ENCODE measurements at regions not wholly inside any gene's neighbourhood (a gene's known extent, or its start where the extent isn't known, plus 50 kb on each side); places are given as distances from the start of the nearest gene placed in this dataset.

GRCh38 chr2:209191139-209191538 lies 232.7 kb upstream of the MAP2 start:
- no peak for DNase-seq (ENCODE audit: low read depth in 2 of 2)
- H3K4me3 ChIP-seq (replicated peaks in 1 of 2; ENCODE audit: low read depth in 2 of 2, low read length in 2 of 2) = no peak overlapping the region
- TF ChIP-seq, protein P1, sequence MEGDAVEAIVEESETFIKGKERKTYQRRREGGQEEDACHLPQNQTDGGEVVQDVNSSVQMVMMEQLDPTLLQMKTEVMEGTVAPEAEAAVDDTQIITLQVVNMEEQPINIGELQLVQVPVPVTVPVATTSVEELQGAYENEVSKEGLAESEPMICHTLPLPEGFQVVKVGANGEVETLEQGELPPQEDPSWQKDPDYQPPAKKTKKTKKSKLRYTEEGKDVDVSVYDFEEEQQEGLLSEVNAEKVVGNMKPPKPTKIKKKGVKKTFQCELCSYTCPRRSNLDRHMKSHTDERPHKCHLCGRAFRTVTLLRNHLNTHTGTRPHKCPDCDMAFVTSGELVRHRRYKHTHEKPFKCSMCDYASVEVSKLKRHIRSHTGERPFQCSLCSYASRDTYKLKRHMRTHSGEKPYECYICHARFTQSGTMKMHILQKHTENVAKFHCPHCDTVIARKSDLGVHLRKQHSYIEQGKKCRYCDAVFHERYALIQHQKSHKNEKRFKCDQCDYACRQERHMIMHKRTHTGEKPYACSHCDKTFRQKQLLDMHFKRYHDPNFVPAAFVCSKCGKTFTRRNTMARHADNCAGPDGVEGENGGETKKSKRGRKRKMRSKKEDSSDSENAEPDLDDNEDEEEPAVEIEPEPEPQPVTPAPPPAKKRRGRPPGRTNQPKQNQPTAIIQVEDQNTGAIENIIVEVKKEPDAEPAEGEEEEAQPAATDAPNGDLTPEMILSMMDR (IDR thresholded peaks at IDR 0.05; ENCODE audit: low read depth, low read length) = no peak

DNA sequence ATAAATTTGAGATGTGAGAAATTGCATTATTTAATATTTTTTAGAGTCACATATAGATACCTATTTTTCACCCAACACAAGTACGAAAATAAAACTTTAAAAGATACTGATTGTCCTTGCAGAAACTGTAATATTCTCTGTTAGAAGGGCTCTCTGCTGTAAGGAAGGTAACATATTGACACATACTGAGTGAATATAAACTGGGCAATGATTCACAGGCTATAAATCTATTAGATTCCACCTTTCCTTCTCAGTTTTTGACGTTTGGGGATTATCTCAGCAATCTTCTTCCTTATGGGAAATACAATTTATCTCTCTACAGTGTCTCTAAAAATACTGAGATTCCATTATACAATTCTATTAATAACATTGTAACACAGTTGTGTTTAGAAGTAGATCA lies 229.1 kb upstream of the MAP2 start:
- TF ChIP-seq, protein P1 (IDR thresholded peaks at IDR 0.05; ENCODE audit: low read depth, low read length) = no peak
- no peak overlapping the region for H3K4me3 ChIP-seq (replicated peaks in 1 of 2; ENCODE audit: low read depth in 2 of 2, low read length in 2 of 2)
- no peak for DNase-seq (ENCODE audit: low read depth in 2 of 2)

DNA sequence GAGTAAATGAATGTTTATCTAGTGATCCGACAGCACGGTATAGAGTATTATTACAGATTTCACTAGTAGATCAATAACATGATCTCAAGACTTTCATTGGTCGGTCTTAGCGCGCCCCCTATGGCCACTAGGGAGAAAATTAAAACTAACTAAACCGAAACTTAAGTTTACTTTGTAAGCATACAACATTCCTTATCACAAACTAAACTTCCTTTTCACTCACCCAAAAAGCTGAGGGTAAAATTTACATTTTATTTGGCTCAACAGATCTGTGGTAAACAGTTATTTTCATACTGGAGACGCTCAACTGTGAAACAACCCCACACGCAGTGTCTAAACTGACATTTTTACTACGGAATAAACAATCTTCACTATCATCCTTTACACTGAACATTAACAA lies 215.6 kb upstream of the MAP2 start:
- TF ChIP-seq, protein P1 (IDR thresholded peaks at IDR 0.05; ENCODE audit: low read depth, low read length) = peak; percentile 26
- H3K4me3 ChIP-seq (replicated peaks in 1 of 2; ENCODE audit: low read depth in 2 of 2, low read length in 2 of 2) = no peak overlapping the region
- DNase-seq (ENCODE audit: low read depth in 2 of 2) = peak; percentile 7 to 14

DNA sequence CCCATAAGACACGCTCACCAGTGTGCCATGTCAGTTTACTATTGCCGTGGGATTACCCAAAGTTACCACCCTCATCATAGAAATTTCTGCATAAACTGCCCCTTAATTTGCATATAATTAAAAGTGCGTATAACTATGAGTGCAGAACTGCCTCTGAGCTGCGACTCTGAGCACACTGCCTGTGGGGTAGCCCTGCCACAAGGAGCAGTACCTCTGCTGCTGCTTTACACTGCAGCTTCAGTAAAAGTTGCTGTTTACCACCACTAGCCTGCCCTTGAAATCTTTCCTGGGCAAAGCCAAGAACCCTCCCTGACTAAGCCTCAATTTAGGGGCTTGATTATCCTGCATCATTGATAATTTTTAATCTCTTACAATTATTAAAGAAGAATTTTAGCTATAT lies 213.9 kb upstream of the MAP2 start:
- H3K4me3 ChIP-seq (replicated peaks in 1 of 2; ENCODE audit: low read depth in 2 of 2, low read length in 2 of 2) = no peak overlapping the region
- TF ChIP-seq, protein P1 (IDR thresholded peaks at IDR 0.05; ENCODE audit: low read depth, low read length) = no peak
- no peak for DNase-seq (ENCODE audit: low read depth in 2 of 2)

DNA sequence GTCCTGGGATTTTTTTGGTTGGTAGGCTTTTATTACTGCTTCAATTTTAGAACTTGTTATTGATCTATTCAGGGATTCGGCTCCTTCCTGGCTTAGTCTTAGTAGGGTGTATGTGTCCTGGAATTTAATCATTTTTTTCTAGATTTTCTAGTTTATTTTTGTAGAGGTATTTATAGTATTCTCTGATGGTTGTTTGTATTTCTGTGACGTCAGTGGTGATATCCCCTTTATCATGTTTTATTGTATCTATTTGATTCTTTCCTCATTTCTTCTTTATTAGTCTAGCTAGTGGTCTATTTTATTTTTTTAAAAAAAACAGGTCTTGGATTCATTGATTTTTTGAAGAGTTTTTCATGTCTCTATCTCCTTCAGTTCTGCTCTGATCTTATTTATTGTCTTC lies 193.3 kb upstream of the MAP2 start:
- H3K4me3 ChIP-seq (replicated peaks in 1 of 2; ENCODE audit: low read depth in 2 of 2, low read length in 2 of 2) = no peak overlapping the region
- TF ChIP-seq, protein P1 (IDR thresholded peaks at IDR 0.05; ENCODE audit: low read depth, low read length) = no peak
- DNase-seq (ENCODE audit: low read depth in 2 of 2) = no peak

DNA sequence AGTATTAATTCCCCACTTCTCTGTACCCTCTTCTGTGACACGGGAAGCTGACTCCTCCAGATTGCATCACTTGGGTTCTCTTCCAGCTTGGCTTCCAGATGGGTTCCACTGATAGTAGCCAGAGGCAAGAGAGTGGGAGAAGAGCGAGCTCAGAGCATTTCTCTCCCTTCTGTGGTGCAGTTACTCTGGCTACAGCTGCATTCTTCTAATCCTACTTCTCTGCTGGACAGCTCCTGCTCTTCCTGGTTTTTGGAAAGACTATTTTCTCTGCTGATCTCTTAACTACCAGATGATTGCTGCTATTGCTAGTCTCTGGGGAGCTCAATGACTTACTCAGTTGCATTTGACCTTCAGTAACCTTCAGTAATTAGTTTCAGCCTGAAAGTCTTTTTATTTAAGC lies 187.5 kb upstream of the MAP2 start:
- DNase-seq (ENCODE audit: low read depth in 2 of 2) = no peak
- TF ChIP-seq, protein P1 (IDR thresholded peaks at IDR 0.05; ENCODE audit: low read depth, low read length) = no peak
- no peak overlapping the region for H3K4me3 ChIP-seq (replicated peaks in 1 of 2; ENCODE audit: low read depth in 2 of 2, low read length in 2 of 2)
